ENCODE measurements at regions not wholly inside any gene's neighbourhood (a gene's known extent, or its start where the extent isn't known, plus 50 kb on each side); places are given as distances from the start of the nearest gene placed in this dataset.

DNA sequence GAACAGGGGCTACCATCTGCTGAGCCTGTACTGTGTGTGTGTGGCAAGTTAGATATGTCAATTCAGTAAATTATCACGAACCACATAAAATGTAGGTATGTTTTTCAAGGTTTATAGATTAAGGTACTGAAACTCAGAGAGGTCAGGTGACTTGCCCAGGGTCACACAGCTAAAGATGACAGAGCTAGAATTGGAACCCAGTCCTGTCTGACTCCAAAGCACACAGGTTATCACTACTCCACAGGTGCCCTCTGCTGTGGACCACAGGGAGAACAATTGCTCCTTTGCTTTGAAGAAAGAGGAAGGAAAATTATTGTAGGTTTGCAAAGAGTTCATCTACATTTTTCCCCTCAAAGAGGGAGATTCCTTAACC, 229.7 kb upstream of the AGAP1 start:
- DNase-seq: no peak

DNA sequence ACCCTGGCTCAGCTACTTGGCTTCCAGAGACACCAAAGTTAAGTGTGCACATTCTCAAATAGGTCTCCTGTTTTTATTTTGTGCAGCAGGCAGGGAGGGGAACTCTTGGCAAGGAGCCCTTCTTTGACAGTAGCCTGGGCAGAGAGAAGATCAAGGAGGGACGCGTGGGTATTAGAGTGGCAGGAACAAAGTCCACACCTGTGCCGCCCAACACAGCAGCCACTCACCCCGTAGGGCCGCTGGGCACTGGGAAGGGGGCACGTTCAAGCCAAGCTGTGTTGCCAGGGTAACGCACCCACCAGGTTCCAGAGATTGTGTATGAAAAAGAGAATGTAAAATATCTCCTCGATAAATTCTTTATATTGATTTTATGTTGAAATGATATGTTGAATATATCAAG, 229.3 kb upstream of the AGAP1 start:
- peak in 1 of 14 donors; percentile 11 for DNase-seq

DNA sequence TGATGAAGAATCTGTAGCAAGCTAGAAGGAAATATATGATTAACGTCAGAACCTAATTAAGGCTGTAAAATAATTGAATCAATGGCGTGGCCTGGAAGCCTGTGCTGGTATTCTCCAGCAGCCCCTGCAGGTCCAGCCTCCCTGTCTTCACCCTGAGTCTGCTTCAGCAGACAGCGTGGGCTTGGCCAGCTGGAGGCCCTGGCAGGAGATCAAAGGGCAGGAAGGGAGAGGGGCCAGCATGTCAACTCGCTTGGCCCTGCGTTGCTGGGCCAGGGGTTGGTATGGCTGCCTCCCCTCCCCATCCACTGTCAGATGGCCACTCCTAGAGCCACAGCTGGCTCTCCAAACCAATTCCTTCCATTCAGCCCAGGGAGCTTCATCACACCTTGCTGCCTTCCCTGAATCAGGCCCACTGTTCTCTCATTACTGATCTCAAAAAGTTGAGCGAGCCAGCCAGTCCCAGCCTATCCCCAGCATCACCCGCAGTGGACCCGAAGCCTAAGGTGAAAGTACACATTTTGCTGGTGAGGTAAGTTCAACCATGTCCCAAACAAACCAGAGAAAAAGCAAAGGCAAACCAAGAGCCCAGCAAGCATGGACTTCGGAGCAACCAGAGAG, 228.4 kb upstream of the AGAP1 start:
- no peak for DNase-seq

DNA sequence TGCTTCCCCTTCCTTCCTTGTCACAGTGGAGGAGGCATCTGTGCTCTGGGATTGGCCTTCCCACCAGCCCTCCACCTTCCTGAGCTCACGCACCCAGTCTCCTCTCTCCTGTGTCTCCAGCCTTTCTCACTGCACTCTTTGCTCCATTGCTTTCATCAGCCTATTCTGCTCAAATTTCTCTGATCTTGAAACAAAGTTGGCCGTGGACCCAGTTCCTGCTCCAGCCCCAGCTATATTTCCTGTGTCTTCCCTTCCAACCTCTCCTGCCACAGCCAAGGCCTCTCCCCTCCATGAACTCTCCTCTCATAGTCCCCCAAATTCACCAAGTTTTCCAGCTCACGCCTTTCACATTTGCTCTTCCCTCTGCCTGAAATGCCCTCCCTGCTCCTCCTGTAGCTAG, 226.6 kb upstream of the AGAP1 start:
- no peak for DNase-seq

- DNase-seq: no peak
These were observed 225.3 kb upstream of the AGAP1 start for GRCh38 chr2:235268535-235268934.

DNA sequence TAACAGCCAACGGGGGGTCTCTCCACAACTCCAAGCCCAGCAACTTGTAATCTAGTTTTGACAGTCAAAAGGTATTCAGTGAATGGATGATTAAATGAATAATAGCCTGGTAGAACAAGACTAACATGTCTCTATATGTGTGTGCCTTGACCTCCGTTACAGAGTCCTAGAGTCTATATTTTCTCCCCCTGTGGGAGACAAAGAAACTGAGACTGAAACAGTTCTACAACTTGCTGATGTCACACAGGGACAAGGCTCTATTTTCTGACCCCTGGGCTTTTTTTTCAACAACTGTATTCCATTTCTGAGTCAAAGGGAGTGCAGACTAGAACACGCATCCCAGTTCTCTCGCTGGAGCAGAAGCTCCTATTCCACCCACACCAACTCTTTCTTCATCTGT, 223.6 kb upstream of the AGAP1 start:
- DNase-seq: no peak

- no peak for DNase-seq
These were observed 222.9 kb upstream of the AGAP1 start for GRCh38 chr2:235270956-235271355.

GRCh38 chr2:235271936-235272335, 221.9 kb upstream of the AGAP1 start:
- DNase-seq: no peak

GRCh38 chr2:235274023-235274422, 219.8 kb upstream of the AGAP1 start:
- no peak for DNase-seq

DNA sequence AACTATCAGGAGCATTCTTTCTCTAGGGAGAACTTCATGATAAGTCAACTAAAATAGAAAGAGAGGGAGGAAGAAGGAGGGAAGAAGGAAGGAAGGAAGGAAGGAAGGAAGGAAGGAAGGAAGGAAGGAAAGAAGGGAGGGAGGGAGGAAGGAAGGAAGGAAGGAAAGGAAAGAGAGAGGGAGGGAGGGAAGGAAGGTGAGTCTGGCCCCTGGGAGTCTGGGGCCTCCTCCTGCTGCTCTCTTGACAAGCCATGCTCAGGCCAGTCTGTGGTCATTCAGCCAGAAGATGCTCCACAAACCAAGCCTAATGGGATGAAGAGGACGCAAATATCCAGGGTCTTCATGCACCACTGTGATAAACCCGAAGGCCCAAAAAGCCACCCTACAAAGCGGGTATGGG, 216.4 kb upstream of the AGAP1 start:
- no peak for DNase-seq

- DNase-seq: no peak
These were observed 215.0 kb upstream of the AGAP1 start for GRCh38 chr2:235278771-235279355.

- DNase-seq: no peak
These were observed 213.9 kb upstream of the AGAP1 start for GRCh38 chr2:235279965-235280364.

GRCh38 chr2:235283246-235283645, 210.6 kb upstream of the AGAP1 start:
- no peak for DNase-seq

GRCh38 chr2:235286622-235287374, 207.0 kb upstream of the AGAP1 start:
- DNase-seq: no peak

DNA sequence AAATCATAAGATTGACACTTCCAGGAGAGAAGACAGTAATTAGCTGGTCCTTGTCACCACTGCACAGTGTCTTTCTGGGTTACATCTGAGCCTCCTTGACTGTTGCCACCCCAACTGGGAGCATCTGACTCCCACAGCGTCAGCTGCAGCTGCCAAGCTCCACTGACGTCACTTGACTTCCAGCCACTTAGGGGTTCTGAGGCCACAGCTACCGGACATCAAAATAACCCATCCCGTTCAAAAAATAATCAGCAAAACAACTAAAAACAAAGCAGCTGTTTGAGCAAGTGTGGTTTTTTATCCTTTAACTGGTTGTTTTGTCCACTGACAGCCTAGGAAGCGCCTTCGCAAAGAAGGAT, 206.5 kb upstream of the AGAP1 start:
- peak in 5 of 14 donors; percentile 9 to 67 (median 19) for DNase-seq

DNA sequence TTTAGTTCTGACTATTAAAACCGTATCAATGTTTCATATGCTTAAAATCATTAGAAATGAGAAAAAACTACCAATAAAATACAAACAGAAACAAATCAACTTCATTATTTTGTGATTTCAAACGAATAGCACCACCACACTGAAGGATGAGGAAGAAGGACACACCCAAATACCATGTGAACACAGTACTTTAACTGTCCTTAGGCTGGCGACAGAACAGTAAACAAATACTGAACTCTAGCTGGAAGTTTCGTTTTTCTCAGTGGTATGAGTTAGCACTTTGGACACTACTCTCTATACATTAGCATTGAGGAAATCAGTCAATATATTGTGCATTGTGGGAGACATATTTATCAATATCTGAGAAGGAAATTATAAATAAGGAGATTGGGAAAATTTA, 202.4 kb upstream of the AGAP1 start:
- no peak for DNase-seq

DNA sequence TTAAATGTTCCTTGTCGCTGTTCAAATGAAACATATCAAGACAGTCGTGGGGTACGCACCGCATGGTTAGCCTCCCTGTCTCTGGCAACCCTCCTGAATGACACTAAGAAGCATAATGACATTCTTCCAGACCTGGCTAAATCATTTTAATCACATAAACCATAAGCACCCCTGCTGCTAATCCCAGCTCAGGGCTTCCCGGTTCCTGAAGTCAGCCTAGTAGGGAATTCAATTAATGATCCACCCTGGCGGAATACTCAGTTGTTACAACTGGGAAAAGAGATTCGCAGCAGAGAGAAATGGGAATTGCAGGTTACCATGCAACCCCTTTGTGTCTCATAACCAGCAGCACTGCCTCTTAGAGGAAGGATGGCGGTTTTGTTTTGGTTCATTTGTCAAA, 200.8 kb upstream of the AGAP1 start:
- no peak for DNase-seq

DNA sequence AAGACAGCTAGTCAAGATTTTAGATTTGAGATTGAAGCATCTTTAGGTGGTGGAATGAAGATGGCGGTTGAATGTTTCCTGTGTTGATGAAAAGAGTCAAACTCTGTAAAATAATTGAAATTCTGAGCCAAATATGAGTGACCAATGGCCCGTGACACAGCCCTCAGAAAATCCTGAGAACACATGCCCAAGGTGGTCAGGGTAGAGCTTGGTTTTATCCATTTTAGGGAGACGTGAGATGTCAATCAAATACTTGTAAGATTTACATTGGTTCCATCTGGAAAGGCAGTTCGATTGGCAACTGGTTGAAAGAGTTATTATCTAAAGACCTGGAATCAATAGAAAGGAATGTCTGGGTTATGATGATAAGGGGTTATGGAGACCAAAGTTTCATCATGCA, 198.0 kb upstream of the AGAP1 start:
- no peak for DNase-seq

DNA sequence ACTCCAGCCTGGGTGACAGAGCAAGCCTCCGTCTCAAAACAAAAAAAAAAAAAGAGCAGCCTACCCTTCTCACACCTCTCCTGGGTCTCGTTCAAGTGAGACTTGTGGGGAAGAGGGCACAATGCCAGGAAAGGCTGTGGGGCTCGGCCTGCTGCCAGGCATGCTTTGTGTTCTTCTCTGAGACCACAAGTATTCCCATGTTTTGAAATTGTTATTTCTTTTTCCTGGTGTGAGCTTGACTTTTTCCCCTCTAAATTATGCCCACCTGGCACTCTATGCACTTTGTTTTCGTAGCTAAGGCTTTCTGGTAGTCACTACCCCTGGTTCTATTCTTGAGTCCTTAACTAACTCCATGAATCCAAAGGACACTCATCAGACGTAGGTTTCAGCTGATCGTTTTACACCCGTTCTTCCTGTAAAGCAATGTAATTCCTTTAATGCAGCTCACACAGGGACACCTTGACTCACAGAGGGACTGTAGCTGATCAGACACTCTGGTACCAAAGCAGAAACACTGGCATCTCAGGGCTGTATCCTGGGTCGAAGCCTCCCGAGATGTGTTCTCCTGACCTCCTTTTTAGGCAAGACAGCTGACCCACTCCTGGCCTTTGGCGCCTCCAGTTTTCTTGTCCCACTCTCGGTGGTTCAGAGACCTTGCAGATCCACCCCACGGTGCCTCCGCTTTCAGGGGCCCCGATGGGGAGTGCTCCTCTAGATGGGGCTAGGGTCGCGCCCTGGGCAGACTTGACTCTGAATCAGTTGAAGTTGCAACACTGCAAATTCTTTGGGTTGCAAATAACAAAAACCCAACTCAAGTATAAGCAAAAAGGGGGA, 193.3 kb upstream of the AGAP1 start:
- DNase-seq: no peak

DNA sequence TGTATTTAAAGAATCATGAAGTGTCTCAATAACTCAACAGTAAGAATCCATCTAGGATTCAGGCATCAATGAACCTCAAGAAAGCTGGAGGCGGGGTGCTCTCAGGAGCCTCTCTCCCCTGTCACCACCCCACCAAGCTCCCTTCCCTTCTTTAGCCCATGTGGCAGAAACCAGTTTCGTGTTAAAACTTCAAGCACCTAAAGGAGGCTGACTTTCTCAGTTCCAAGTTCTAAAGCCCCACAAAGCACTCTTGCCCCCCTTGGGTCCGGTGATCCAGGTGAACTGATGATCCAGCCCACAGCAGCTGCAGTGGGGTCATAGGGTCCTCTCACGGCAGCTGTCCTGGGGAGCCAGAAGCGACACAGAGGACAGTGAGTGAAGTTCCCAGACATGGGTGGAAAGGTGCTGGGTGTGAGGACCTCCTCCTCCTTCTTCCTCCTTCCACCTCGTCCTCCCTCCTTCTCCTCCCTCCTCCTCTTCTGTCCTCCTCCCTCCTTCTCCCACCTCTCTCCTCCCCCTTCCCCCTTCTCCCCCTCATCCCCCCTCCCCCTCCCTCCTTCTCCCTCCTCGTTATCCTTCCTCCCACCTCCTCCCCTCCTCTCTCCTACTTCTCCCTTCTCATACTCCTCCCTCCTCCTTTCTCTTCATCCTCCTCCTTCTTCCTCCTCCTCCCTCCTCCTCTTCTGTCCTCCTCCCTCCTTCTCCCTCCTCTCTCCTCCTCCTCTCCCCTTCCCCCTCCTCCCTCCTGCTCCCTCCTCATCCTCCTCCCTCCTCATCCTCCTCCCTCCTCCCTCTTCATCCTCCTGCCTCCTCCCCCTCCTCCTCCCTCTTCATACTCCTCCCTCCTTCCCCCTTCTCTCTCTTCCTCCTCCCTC, 192.4 kb upstream of the AGAP1 start:
- no peak for DNase-seq

DNA sequence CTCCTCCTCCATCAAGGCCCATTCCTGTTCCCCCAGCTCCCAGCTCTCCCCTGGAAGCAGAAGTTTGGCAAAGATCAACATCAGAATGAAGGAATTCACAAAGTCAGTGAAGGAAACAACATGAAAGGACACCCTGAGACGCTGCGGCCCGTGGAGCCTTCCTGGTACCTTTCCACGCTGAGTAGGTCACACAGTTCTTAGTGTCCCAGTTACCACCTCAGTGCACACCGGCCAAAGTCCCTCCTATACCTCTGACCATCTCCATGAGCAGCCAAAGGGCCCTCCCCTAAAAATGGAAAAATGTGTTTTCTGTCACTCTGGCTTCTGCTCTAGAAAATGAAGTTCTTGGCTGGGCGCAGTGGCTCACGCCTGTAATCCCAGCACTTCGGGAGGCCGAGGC, 191.6 kb upstream of the AGAP1 start:
- DNase-seq: no peak

Measured in C1 segment of cervical spinal cord (tissue), 14 donors.